ENCODE measurements at regions not wholly inside any gene's neighbourhood (a gene's known extent, or its start where the extent isn't known, plus 50 kb on each side); places are given as distances from the start of the nearest gene placed in this dataset.
A peak's percentile ranks its signal among the peaks of the same experiment; 100 is the strongest.

GRCh38 chr6:166055801-166056200 lies 111.8 kb downstream of the TBXT start:
- TF ChIP-seq POLR2AphosphoS5 (IDR thresholded peaks at IDR 0.05) = no peak
- TF ChIP-seq EP300 (IDR thresholded peaks at IDR 0.05) = no peak
- no peak for TF ChIP-seq CTCF (IDR thresholded peaks at IDR 0.05)
- no peak for TF ChIP-seq POLR2A (IDR thresholded peaks at IDR 0.05)
- Histone ChIP-seq H3K4me3 (no peak overlapping the region), H3K36me3 (no peaks in the 10 kb centered on the region), H3K4me1 (peaks cover 0 to 22% (median 14%) of the 10 kb centered on the region in 4 donors), H3K27ac (peak overlapping the region in 1 of 4 donors; percentile 71), H3K9me3 (peaks cover 0 to 10% (median 3%) of the 10 kb centered on the region in 4 donors), H3K27me3 (no peaks in the 10 kb centered on the region)
- no peak for DNase-seq
- intact Hi-C loops (cut with DNase I) = no loop called here
- 83 to 88% methylated on average over 5 of the region's 5 CpGs for WGBS, 2 donors

- no peak for DNase-seq
- peaks cover 0 to 10% (median 3%) of the 10 kb centered on the region in 4 donors for H3K9me3 ChIP-seq
- H3K36me3 ChIP-seq = no peaks in the 10 kb centered on the region
- H3K4me1 ChIP-seq = peaks cover 0 to 11% (median 6%) of the 10 kb centered on the region in 4 donors
- no peak overlapping the region for H3K27ac ChIP-seq
- H3K27me3 ChIP-seq = no peaks in the 10 kb centered on the region
- no peak overlapping the region for H3K4me3 ChIP-seq
- no peak for TF ChIP-seq POLR2AphosphoS5 (IDR thresholded peaks at IDR 0.05)
- TF ChIP-seq POLR2A (IDR thresholded peaks at IDR 0.05) = no peak
- TF ChIP-seq EP300 (IDR thresholded peaks at IDR 0.05) = no peak
- TF ChIP-seq CTCF (IDR thresholded peaks at IDR 0.05) = no peak
- intact Hi-C loops (cut with DNase I) = no loop called here
These were observed 114.8 kb downstream of the TBXT start for GRCh38 chr6:166052837-166053236.

- no peak for TF ChIP-seq EP300 (IDR thresholded peaks at IDR 0.05)
- TF ChIP-seq POLR2A (IDR thresholded peaks at IDR 0.05) = no peak
- intact Hi-C loops (cut with DNase I) = no loop called here
- Histone ChIP-seq H3K36me3 (no peaks in the 10 kb centered on the region), H3K27me3 (no peaks in the 10 kb centered on the region), H3K9me3 (peaks cover 0 to 10% (median 3%) of the 10 kb centered on the region in 4 donors), H3K4me3 (no peak overlapping the region), H3K27ac (no peak overlapping the region), H3K4me1 (peaks cover 0 to 15% (median 14%) of the 10 kb centered on the region in 4 donors)
- WGBS, 2 donors = 68 to 80% methylated on average over 4 of the region's 4 CpGs
- no peak for DNase-seq
These were observed 117.1 kb downstream of the TBXT start for GRCh38 chr6:166050559-166050958.

GRCh38 chr6:166046982-166047381 lies 120.7 kb downstream of the TBXT start:
- no peak for TF ChIP-seq POLR2A (IDR thresholded peaks at IDR 0.05)
- TF ChIP-seq CTCF (IDR thresholded peaks at IDR 0.05) = no peak
- no peak for TF ChIP-seq EP300 (IDR thresholded peaks at IDR 0.05)
- no peak for TF ChIP-seq POLR2AphosphoS5 (IDR thresholded peaks at IDR 0.05)
- Histone ChIP-seq H3K4me3 (no peak overlapping the region), H3K27ac (peak overlapping the region; percentile 50 to 74 (median 57)), H3K4me1 (peaks cover 0 to 16% (median 15%) of the 10 kb centered on the region in 4 donors), H3K36me3 (no peaks in the 10 kb centered on the region), H3K9me3 (no peaks in the 10 kb centered on the region), H3K27me3 (no peaks in the 10 kb centered on the region)
- intact Hi-C loops (cut with DNase I) = no loop called here
- DNase-seq = no peak
- WGBS, 2 donors = 89 to 91% methylated on average over 1 of the region's 1 CpG

- H3K9me3 ChIP-seq = no peaks in the 10 kb centered on the region
- H3K36me3 ChIP-seq = no peaks in the 10 kb centered on the region
- TF ChIP-seq POLR2A (IDR thresholded peaks at IDR 0.05) (no peak), EP300 (IDR thresholded peaks at IDR 0.05) (no peak), POLR2AphosphoS5 (IDR thresholded peaks at IDR 0.05) (peak in 3 of 4 donors; percentile 25 to 70 (median 38))
- WGBS, 2 donors = 73 to 74% methylated on average over 2 of the region's 2 CpGs
- no peak overlapping the region for H3K4me3 ChIP-seq
- intact Hi-C loops (cut with DNase I) = no loop called here
- peak overlapping the region; percentile 50 to 74 (median 57) for H3K27ac ChIP-seq
- peaks cover 0 to 16% (median 15%) of the 10 kb centered on the region in 4 donors for H3K4me1 ChIP-seq
- no peaks in the 10 kb centered on the region for H3K27me3 ChIP-seq
- no peak for DNase-seq
These were observed 121.4 kb downstream of the TBXT start for GRCh38 chr6:166046226-166046625.

- no peak for TF ChIP-seq POLR2A (IDR thresholded peaks at IDR 0.05)
- TF ChIP-seq EP300 (IDR thresholded peaks at IDR 0.05) = no peak
- no peak for TF ChIP-seq CTCF (IDR thresholded peaks at IDR 0.05)
- no peak for TF ChIP-seq POLR2AphosphoS5 (IDR thresholded peaks at IDR 0.05)
- H3K4me1 ChIP-seq = peaks cover 0 to 16% (median 15%) of the 10 kb centered on the region in 4 donors
- intact Hi-C loops (cut with DNase I) = no loop called here
- no peaks in the 10 kb centered on the region for H3K27me3 ChIP-seq
- H3K36me3 ChIP-seq = no peaks in the 10 kb centered on the region
- no peaks in the 10 kb centered on the region for H3K9me3 ChIP-seq
- 72 to 73% methylated on average over 1 of the region's 1 CpG for WGBS, 2 donors
- H3K27ac ChIP-seq = peak overlapping the region in 2 of 4 donors; percentile 12 to 74
- no peak overlapping the region for H3K4me3 ChIP-seq
- DNase-seq = no peak
These were observed 121.8 kb downstream of the TBXT start for GRCh38 chr6:166045860-166046200.
